WTC11 (cell line): ENCODE measurements at regions not wholly inside any gene's neighbourhood (a gene's known extent, or its start where the extent isn't known, plus 50 kb on each side); places are given as distances from the start of the nearest gene placed in this dataset.

Source experiments
- ATAC-seq: fragments of 200-7000 bp; cut with Tn5 transposase; 2 replicates; pipeline ENCODE4 v1.10.0; 2021; ENCODE audit warnings: mild to moderate bottlenecking, moderate library complexity
- CTCF ChIA-PET: fragments of 300-600 bp; sonication (Branson Sonifier 250); formaldehyde crosslinking; loops from one replicate; lab custom pipeline; 2021; ENCODE audit warnings: antibody characterized with exemption; lab: Charles Lee
- POLR2A ChIA-PET: fragments of 350-600 bp; sonication (Branson Sonifier 250); formaldehyde crosslinking; loops from one replicate; lab custom pipeline; 2021; ENCODE audit warnings: antibody characterized with exemption; lab: Charles Lee
- DNase-seq: peaks from one replicate; pipeline ENCODE4 v3.0.0; 2021; ENCODE audit warnings: low spot score
- H3K27ac Mint-ChIP-seq: 2 replicates; pipeline ENCODE4 v1.8.0; 2021; ENCODE audit warnings: mixed read lengths
- H3K27me3 Mint-ChIP-seq: 2 replicates; pipeline ENCODE4 v1.8.0; 2021; ENCODE audit warnings: low read depth, mild to moderate bottlenecking, moderate library complexity, mixed read lengths
- H3K36me3 Mint-ChIP-seq: 2 replicates; pipeline ENCODE4 v1.8.0; 2021; ENCODE audit warnings: mixed read lengths
- H3K4me1 Mint-ChIP-seq: 2 replicates; pipeline ENCODE4 v1.8.0; 2022; ENCODE audit warnings: mixed read lengths
- H3K4me3 Mint-ChIP-seq: 2 replicates; pipeline ENCODE4 v1.8.0; 2021; ENCODE audit warnings: mild to moderate bottlenecking, moderate library complexity, mixed read lengths
- H3K9me3 Mint-ChIP-seq: 2 replicates; pipeline ENCODE4 v1.8.0; 2021; ENCODE audit warnings: mixed read lengths
- ATF3 ChIP-seq: sonication (generic); formaldehyde crosslinking; conservative IDR thresholded peaks from 2 replicates; pipeline ENCODE4 v1.8.1; 2022; ENCODE audit warnings: mild to moderate bottlenecking, missing genetic modification reagents
- CREM ChIP-seq: sonication (generic); formaldehyde crosslinking; IDR thresholded peaks from 2 replicates; pipeline ENCODE4 v1.8.1; 2022; ENCODE audit warnings: mild to moderate bottlenecking, missing genetic modification reagents, moderate library complexity
- E2F4 ChIP-seq: sonication (generic); formaldehyde crosslinking; IDR thresholded peaks from 2 replicates; pipeline ENCODE4 v1.8.1; 2022; ENCODE audit warnings: low read depth, mild to moderate bottlenecking, moderate library complexity, missing genetic modification reagents, borderline replicate concordance
- ESRRA ChIP-seq: sonication (generic); formaldehyde crosslinking; IDR thresholded peaks from 2 replicates; pipeline ENCODE4 v1.8.1; 2022; ENCODE audit warnings: mild to moderate bottlenecking, missing genetic modification reagents, borderline replicate concordance
- ETV6 ChIP-seq: sonication (generic); formaldehyde crosslinking; IDR thresholded peaks from 2 replicates; pipeline ENCODE4 v1.8.1; 2022; ENCODE audit warnings: mild to moderate bottlenecking, missing genetic modification reagents
- FOXJ3 ChIP-seq: sonication (generic); formaldehyde crosslinking; IDR thresholded peaks from 2 replicates; pipeline ENCODE4 v1.9.0; 2021; ENCODE audit warnings: missing genetic modification reagents, mild to moderate bottlenecking, borderline replicate concordance
- FOXP1 ChIP-seq: sonication (generic); formaldehyde crosslinking; IDR thresholded peaks from 2 replicates; pipeline ENCODE4 v1.8.0; 2022; ENCODE audit warnings: missing genetic modification reagents, mild to moderate bottlenecking, moderate library complexity, borderline replicate concordance
- GRHL2 ChIP-seq: fragments of 250-450 bp; sonication (Bioruptor Pico); IDR thresholded peaks from 2 replicates; pipeline ENCODE4 v1.8.0; 2022; ENCODE audit warnings: mild to moderate bottlenecking, moderate library complexity; ENCODE audit not compliant: insufficient replicate concordance, severe bottlenecking
- GTF2I ChIP-seq: fragments of 250-450 bp; sonication (Bioruptor Pico); conservative IDR thresholded peaks from 2 replicates; pipeline ENCODE4 v1.4.0; 2021; ENCODE audit warnings: mild to moderate bottlenecking
- HMGA2 ChIP-seq: fragments of 250-450 bp; sonication (Bioruptor Pico); IDR thresholded peaks from 2 replicates; pipeline ENCODE4 v1.4.0; 2021; ENCODE audit warnings: mild to moderate bottlenecking, moderate library complexity
- IRF1 ChIP-seq: sonication (generic); formaldehyde crosslinking; IDR thresholded peaks from 2 replicates; pipeline ENCODE4 v1.8.0; 2023; ENCODE audit warnings: missing genetic modification reagents
- KAT7 ChIP-seq: sonication (generic); formaldehyde crosslinking; IDR thresholded peaks from 2 replicates; pipeline ENCODE4 v1.8.1; 2023; ENCODE audit warnings: missing genetic modification reagents, mild to moderate bottlenecking, borderline replicate concordance
- MYBL2 ChIP-seq: sonication (generic); formaldehyde crosslinking; IDR thresholded peaks from 2 replicates; pipeline ENCODE4 v1.8.1; 2023; ENCODE audit warnings: mild to moderate bottlenecking, moderate library complexity, missing genetic modification reagents
- OVOL2 ChIP-seq: fragments of 250-450 bp; sonication (Bioruptor Pico); IDR thresholded peaks from 2 replicates; pipeline ENCODE4 v1.9.0; 2021; ENCODE audit warnings: mild to moderate bottlenecking, borderline replicate concordance
- PRRX2 ChIP-seq: fragments of 250-450 bp; sonication (Bioruptor Pico); IDR thresholded peaks from 2 replicates; pipeline ENCODE4 v1.8.0; 2021; ENCODE audit warnings: mild to moderate bottlenecking
- SMAD3 ChIP-seq: sonication (generic); formaldehyde crosslinking; IDR thresholded peaks from 2 replicates; pipeline ENCODE4 v1.8.0; 2022; ENCODE audit warnings: missing genetic modification reagents, mild to moderate bottlenecking, borderline replicate concordance
- SP1 ChIP-seq: sonication (generic); formaldehyde crosslinking; conservative IDR thresholded peaks from 2 replicates; pipeline ENCODE4 v1.8.1; 2022; ENCODE audit warnings: missing genetic modification reagents
- TCF7 ChIP-seq: sonication (generic); formaldehyde crosslinking; IDR thresholded peaks from 2 replicates; pipeline ENCODE4 v1.8.0; 2022; ENCODE audit warnings: mild to moderate bottlenecking, low read depth, missing genetic modification reagents, moderate library complexity
- TEAD1 ChIP-seq: sonication (generic); formaldehyde crosslinking; IDR thresholded peaks from 2 replicates; pipeline ENCODE4 v1.8.0; 2022; ENCODE audit warnings: mild to moderate bottlenecking, missing genetic modification reagents
- USF2 ChIP-seq: sonication (generic); formaldehyde crosslinking; IDR thresholded peaks from 2 replicates; pipeline ENCODE4 v1.8.1; 2023; ENCODE audit warnings: mild to moderate bottlenecking, missing genetic modification reagents, moderate library complexity
- ZNF232 ChIP-seq: sonication (generic); formaldehyde crosslinking; IDR thresholded peaks from 2 replicates; pipeline ENCODE4 v1.8.0; 2022; ENCODE audit warnings: mild to moderate bottlenecking, missing genetic modification reagents
- ZNF263 ChIP-seq: sonication (generic); formaldehyde crosslinking; IDR thresholded peaks from 2 replicates; pipeline ENCODE4 v1.8.1; 2022; ENCODE audit warnings: low read depth, mild to moderate bottlenecking, moderate library complexity, missing genetic modification reagents
- ZNF317 ChIP-seq: sonication (generic); formaldehyde crosslinking; IDR thresholded peaks from 2 replicates; pipeline ENCODE4 v1.8.1; 2023; ENCODE audit warnings: low read depth, mild to moderate bottlenecking, moderate library complexity, missing genetic modification reagents, borderline replicate concordance
- ZNF512 ChIP-seq: sonication (generic); formaldehyde crosslinking; IDR thresholded peaks from 2 replicates; pipeline ENCODE4 v1.8.1; 2022; ENCODE audit warnings: missing genetic modification reagents, borderline replicate concordance
- ZNF671 ChIP-seq: fragments of 250-450 bp; sonication (Bioruptor Pico); IDR thresholded peaks from 2 replicates; pipeline ENCODE4 v1.8.0; 2021; ENCODE audit warnings: mild to moderate bottlenecking

GRCh38 chr12:45102818-45103217 lies 51.9 kb upstream of the DBX2 start:
- Mint-ChIP-seq H3K4me3 (no peak overlapping the region), H3K9me3 (peaks cover 12% of the 10 kb centered on the region), H3K27me3 (no peaks in the 10 kb centered on the region; the same call in 1 of the 2 replicates), H3K27ac (no peak overlapping the region), H3K36me3 (no peaks in the 10 kb centered on the region), H3K4me1 (no peaks in the 10 kb centered on the region)
- TF ChIP-seq CREM (CRISPR knock-in tag) (no peak), FOXJ3 (no peak), ZNF317 (CRISPR knock-in tag) (no peak), GRHL2 (CRISPR knock-in tag) (no peak), HMGA2 (no peak), TEAD1 (CRISPR knock-in tag) (no peak), ESRRA (no peak)
- DNase-seq (no peak), ATAC-seq (no peak)
- ChIA-PET POLR2A (no interaction called here), CTCF (no interaction called here)

GRCh38 chr12:45105996-45106395 lies 55.1 kb upstream of the DBX2 start:
- CTCF ChIA-PET = no interaction called here
- Mint-ChIP-seq H3K9me3 (peaks cover 16% of the 10 kb centered on the region), H3K4me3 (no peak overlapping the region), H3K27ac (no peak overlapping the region), H3K4me1 (no peaks in the 10 kb centered on the region), H3K36me3 (no peaks in the 10 kb centered on the region), H3K27me3 (no peaks in the 10 kb centered on the region; the same call in 1 of the 2 replicates)
- ATAC-seq (no peak), DNase-seq (no peak)
- POLR2A ChIA-PET = no interaction called here
- TF ChIP-seq PRRX2 (CRISPR knock-in tag) (no peak), SMAD3 (no peak), ZNF671 (CRISPR knock-in tag) (no peak), ATF3 (no peak), ZNF263 (no peak), FOXJ3 (no peak), IRF1 (CRISPR knock-in tag) (no peak), ETV6 (no peak), OVOL2 (no peak), E2F4 (CRISPR knock-in tag) (no peak), TCF7 (CRISPR knock-in tag) (no peak), GTF2I (CRISPR knock-in tag) (no peak), MYBL2 (CRISPR knock-in tag) (no peak), FOXP1 (no peak), KAT7 (CRISPR knock-in tag) (no peak), USF2 (CRISPR knock-in tag) (no peak), SP1 (CRISPR knock-in tag) (no peak), ZNF232 (CRISPR knock-in tag) (no peak), ZNF512 (CRISPR knock-in tag) (no peak)
